ENCODE measurements at regions not wholly inside any gene's neighbourhood (a gene's known extent, or its start where the extent isn't known, plus 50 kb on each side); places are given as distances from the start of the nearest gene placed in this dataset.

DNA sequence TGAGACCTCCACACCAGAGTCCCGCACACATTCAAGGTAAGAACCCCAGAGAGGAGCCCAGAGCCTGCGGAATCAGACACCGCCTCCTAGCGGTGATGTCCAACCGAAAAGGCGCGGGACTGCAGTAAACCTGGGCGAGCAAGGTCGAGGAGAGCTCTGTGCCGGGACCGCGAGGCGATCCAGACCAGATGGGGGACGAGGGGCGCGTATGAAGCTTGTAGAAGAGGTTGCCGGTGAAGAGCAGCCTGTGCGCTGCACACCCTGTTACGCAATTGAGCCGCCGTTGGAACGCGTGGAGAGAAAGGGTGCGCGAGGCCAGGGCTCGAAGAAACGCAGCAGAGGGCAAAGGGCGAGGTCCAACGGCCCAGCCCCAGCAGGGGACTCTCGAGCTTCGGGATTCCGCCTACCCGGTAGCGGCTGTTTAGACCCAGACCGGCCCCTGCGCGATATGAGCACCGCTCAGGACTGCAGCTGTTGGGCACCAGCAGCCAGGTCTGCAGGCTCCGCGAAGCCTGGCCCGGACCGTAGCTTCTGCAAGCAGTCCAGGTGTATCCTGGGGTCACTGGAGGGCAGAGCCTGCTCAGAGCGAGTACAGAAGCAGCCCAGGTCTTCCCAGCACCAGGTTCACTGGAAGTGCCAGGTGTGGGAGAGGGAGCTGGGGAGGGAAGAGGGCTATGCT lies 65.9 kb upstream of the ZNF599 start (continued):
- TF ChIP-seq MXD4 (CRISPR knock-in tag; IDR thresholded peaks at IDR 0.05; ENCODE audit: borderline replicate concordance) = no peak

- DNase-seq (ENCODE audit: low spot score) (no peak), ATAC-seq (peak; percentile 14)
- Mint-ChIP-seq H3K9me3 (peaks cover 6% of the 10 kb centered on the region), H3K36me3 (no peaks in the 10 kb centered on the region), H3K4me3 (peak overlapping the region; percentile 75), H3K4me1 (peaks cover 19% of the 10 kb centered on the region), H3K27ac (no peak overlapping the region), H3K27me3 (ENCODE audit: low read depth) (peaks cover 25% of the 10 kb centered on the region)
- TF ChIP-seq ESRRA (CRISPR knock-in tag; IDR thresholded peaks at IDR 0.05; ENCODE audit: borderline replicate concordance) = 0 out of 2 replicates have a peak, but pooled peaks have one; percentile 6
- no peak for TF ChIP-seq MAX (CRISPR knock-in tag; IDR thresholded peaks at IDR 0.05)
- ChIA-PET CTCF (interaction anchor here (0.6 to 2.9 kb wide), 51 partner anchors 8 to 472 kb away, joined by 3 to 38 read pairs (median 7); partner anchors contain the start of genes GRAMD1A, HPN, LGI4 and ZNF30), POLR2A (interaction anchor here (0.6 to 1.5 kb wide), 3 partner anchors 89 to 163 kb away, joined by 3 to 5 read pairs (median 5); partner anchors contain the start of genes GRAMD1A and ZNF30)
Observed at GRCh38 chr19:34838248-34838647, 65.2 kb upstream of the ZNF599 start.

- H3K4me1 Mint-ChIP-seq = peaks cover 16% of the 10 kb centered on the region
- POLR2A ChIA-PET = interaction anchor here (1.5 kb wide), 1 partner anchor 90 kb away, joined by 5 read pairs; the partner anchor contains the start of gene ZNF30
- no peaks in the 10 kb centered on the region for H3K36me3 Mint-ChIP-seq
- ATAC-seq (no peak), DNase-seq (ENCODE audit: low spot score) (no peak)
- CTCF ChIA-PET = interaction anchor here (0.9 to 2.9 kb wide), 14 partner anchors 12 to 315 kb away, joined by 3 to 33 read pairs (median 10); partner anchors contain the start of genes ZNF30, ZNF599 and ZNF792
- peaks cover 6% of the 10 kb centered on the region for H3K9me3 Mint-ChIP-seq
- H3K27me3 Mint-ChIP-seq (ENCODE audit: low read depth) = peaks cover 26% of the 10 kb centered on the region
- H3K4me3 Mint-ChIP-seq = no peak overlapping the region
- H3K27ac Mint-ChIP-seq = no peak overlapping the region
- TF ChIP-seq OVOL2 (CRISPR knock-in tag; IDR thresholded peaks at IDR 0.05; ENCODE audit: borderline replicate concordance) (no peak), NFATC4 (CRISPR knock-in tag; IDR thresholded peaks at IDR 0.05) (no peak), TCF7 (CRISPR knock-in tag; IDR thresholded peaks at IDR 0.05; ENCODE audit: low read depth) (no peak), TEAD1 (CRISPR knock-in tag; IDR thresholded peaks at IDR 0.05) (no peak), MLX (CRISPR knock-in tag; IDR thresholded peaks at IDR 0.05) (no peak), TP53 (CRISPR knock-in tag; IDR thresholded peaks at IDR 0.05) (no peak), ZNF263 (CRISPR knock-in tag; IDR thresholded peaks at IDR 0.05; ENCODE audit: low read depth) (no peak), SP1 (CRISPR knock-in tag; conservative IDR thresholded peaks at IDR 0.05) (no peak), ZSCAN18 (CRISPR knock-in tag; IDR thresholded peaks at IDR 0.05) (no peak), ZNF396 (CRISPR knock-in tag; IDR thresholded peaks at IDR 0.05; ENCODE audit: borderline replicate concordance) (no peak), SOX15 (CRISPR knock-in tag; IDR thresholded peaks at IDR 0.05) (no peak), HMGA2 (CRISPR knock-in tag; IDR thresholded peaks at IDR 0.05) (no peak), ERG (CRISPR knock-in tag; IDR thresholded peaks at IDR 0.05) (no peak), NR1H2 (CRISPR knock-in tag; IDR thresholded peaks at IDR 0.05) (no peak), SMAD4 (CRISPR knock-in tag; IDR thresholded peaks at IDR 0.05) (no peak)
- TF ChIP-seq, protein P1, sequence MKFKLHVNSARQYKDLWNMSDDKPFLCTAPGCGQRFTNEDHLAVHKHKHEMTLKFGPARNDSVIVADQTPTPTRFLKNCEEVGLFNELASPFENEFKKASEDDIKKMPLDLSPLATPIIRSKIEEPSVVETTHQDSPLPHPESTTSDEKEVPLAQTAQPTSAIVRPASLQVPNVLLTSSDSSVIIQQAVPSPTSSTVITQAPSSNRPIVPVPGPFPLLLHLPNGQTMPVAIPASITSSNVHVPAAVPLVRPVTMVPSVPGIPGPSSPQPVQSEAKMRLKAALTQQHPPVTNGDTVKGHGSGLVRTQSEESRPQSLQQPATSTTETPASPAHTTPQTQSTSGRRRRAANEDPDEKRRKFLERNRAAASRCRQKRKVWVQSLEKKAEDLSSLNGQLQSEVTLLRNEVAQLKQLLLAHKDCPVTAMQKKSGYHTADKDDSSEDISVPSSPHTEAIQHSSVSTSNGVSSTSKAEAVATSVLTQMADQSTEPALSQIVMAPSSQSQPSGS (CRISPR knock-in tag; IDR thresholded peaks at IDR 0.05; ENCODE audit: borderline replicate concordance, low read depth) = no peak
- TF ChIP-seq, protein P2, sequence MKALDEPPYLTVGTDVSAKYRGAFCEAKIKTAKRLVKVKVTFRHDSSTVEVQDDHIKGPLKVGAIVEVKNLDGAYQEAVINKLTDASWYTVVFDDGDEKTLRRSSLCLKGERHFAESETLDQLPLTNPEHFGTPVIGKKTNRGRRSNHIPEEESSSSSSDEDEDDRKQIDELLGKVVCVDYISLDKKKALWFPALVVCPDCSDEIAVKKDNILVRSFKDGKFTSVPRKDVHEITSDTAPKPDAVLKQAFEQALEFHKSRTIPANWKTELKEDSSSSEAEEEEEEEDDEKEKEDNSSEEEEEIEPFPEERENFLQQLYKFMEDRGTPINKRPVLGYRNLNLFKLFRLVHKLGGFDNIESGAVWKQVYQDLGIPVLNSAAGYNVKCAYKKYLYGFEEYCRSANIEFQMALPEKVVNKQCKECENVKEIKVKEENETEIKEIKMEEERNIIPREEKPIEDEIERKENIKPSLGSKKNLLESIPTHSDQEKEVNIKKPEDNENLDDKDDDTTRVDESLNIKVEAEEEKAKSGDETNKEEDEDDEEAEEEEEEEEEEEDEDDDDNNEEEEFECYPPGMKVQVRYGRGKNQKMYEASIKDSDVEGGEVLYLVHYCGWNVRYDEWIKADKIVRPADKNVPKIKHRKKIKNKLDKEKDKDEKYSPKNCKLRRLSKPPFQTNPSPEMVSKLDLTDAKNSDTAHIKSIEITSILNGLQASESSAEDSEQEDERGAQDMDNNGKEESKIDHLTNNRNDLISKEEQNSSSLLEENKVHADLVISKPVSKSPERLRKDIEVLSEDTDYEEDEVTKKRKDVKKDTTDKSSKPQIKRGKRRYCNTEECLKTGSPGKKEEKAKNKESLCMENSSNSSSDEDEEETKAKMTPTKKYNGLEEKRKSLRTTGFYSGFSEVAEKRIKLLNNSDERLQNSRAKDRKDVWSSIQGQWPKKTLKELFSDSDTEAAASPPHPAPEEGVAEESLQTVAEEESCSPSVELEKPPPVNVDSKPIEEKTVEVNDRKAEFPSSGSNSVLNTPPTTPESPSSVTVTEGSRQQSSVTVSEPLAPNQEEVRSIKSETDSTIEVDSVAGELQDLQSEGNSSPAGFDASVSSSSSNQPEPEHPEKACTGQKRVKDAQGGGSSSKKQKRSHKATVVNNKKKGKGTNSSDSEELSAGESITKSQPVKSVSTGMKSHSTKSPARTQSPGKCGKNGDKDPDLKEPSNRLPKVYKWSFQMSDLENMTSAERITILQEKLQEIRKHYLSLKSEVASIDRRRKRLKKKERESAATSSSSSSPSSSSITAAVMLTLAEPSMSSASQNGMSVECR (CRISPR knock-in tag; IDR thresholded peaks at IDR 0.05; ENCODE audit: borderline replicate concordance) = no peak
- TF ChIP-seq, protein P3, sequence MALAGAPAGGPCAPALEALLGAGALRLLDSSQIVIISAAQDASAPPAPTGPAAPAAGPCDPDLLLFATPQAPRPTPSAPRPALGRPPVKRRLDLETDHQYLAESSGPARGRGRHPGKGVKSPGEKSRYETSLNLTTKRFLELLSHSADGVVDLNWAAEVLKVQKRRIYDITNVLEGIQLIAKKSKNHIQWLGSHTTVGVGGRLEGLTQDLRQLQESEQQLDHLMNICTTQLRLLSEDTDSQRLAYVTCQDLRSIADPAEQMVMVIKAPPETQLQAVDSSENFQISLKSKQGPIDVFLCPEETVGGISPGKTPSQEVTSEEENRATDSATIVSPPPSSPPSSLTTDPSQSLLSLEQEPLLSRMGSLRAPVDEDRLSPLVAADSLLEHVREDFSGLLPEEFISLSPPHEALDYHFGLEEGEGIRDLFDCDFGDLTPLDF (CRISPR knock-in tag; IDR thresholded peaks at IDR 0.05) = no peak
- TF ChIP-seq, protein P4, sequence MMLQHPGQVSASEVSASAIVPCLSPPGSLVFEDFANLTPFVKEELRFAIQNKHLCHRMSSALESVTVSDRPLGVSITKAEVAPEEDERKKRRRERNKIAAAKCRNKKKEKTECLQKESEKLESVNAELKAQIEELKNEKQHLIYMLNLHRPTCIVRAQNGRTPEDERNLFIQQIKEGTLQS (CRISPR knock-in tag; conservative IDR thresholded peaks at IDR 0.05) = no peak
Observed at GRCh38 chr19:34837262-34837661, 64.2 kb upstream of the ZNF599 start.
